ENCODE measurements at regions not wholly inside any gene's neighbourhood (a gene's known extent, or its start where the extent isn't known, plus 50 kb on each side); places are given as distances from the start of the nearest gene placed in this dataset.

- no peak for TF ChIP-seq EZH2 (IDR thresholded peaks at IDR 0.05; ENCODE audit: insufficient read depth, poor library complexity, severe bottlenecking)
- no peak for TF ChIP-seq EZH2phosphoT487 (IDR thresholded peaks at IDR 0.05; ENCODE audit: insufficient read depth, low read depth)
Observed at GRCh38 chr10:75335983-75336382, 65.6 kb downstream of the ZNF503 start.
